OCI-LY1 (cell line): ENCODE measurements at regions not wholly inside any gene's neighbourhood (a gene's known extent, or its start where the extent isn't known, plus 50 kb on each side); places are given as distances from the start of the nearest gene placed in this dataset.

Experiments
- H2AFZ ChIP-seq: fragments of 200-600 bp; sonication (generic), shearing (Covaris generic); 2 replicates; pipeline ENCODE4 v1.6.0; 2014; ENCODE audit warnings: antibody characterized with exemption, mild to moderate bottlenecking, low read length
- H3F3A ChIP-seq: fragments of 200-600 bp; sonication (generic), shearing (Covaris generic); 2 replicates; pipeline ENCODE4 v1.6.0; 2014; ENCODE audit warnings: mild to moderate bottlenecking, antibody characterized with exemption, low read length, moderate library complexity; ENCODE audit not compliant: insufficient read depth
- H3K27ac ChIP-seq: fragments of 200-600 bp; sonication (generic); 2 replicates; pipeline ENCODE4 v1.5.1; 2014; ENCODE audit warnings: low read length, mixed run types, mild to moderate bottlenecking, low read depth; ENCODE audit not compliant: poor library complexity, severe bottlenecking
- H3K27me3 ChIP-seq: fragments of 200-600 bp; sonication (generic); 2 replicates; pipeline ENCODE4 v1.6.0; 2014; ENCODE audit warnings: antibody characterized with exemption, mild to moderate bottlenecking, low read length, moderate library complexity; ENCODE audit not compliant: insufficient read depth
- H3K36me3 ChIP-seq: fragments of 200-600 bp; sonication (generic); 2 replicates; pipeline ENCODE4 v1.6.1; 2014; ENCODE audit warnings: mild to moderate bottlenecking, antibody characterized with exemption, low read length, moderate library complexity, mixed read lengths; ENCODE audit not compliant: insufficient read depth
- H3K4me1 ChIP-seq: fragments of 200-600 bp; sonication (generic); 2 replicates; pipeline ENCODE4 v1.5.1; 2014; ENCODE audit warnings: mild to moderate bottlenecking, low read length, moderate library complexity; ENCODE audit not compliant: insufficient read depth, severe bottlenecking
- H3K4me2 ChIP-seq: fragments of 200-600 bp; sonication (generic), shearing (Covaris generic); 2 replicates; pipeline ENCODE4 v1.6.1; 2014; ENCODE audit warnings: low read length
- H3K4me3 ChIP-seq: fragments of 200-600 bp; sonication (generic); 2 replicates; pipeline ENCODE4 v1.5.1; 2014; ENCODE audit warnings: low read length, low read depth, mild to moderate bottlenecking, mixed read lengths; ENCODE audit not compliant: poor library complexity, severe bottlenecking
- H3K79me2 ChIP-seq: fragments of 200-600 bp; shearing (Covaris generic); 2 replicates; pipeline ENCODE4 v1.6.1; 2016; ENCODE audit warnings: mixed run types, low read length, mixed read lengths; ENCODE audit not compliant: insufficient read depth
- H3K9ac ChIP-seq: fragments of 200-600 bp; sonication (generic), shearing (Covaris generic); 2 replicates; pipeline ENCODE4 v1.6.1; 2014; ENCODE audit warnings: mild to moderate bottlenecking, low read length, mixed read lengths
- H3K9me2 ChIP-seq: fragments of 200-600 bp; sonication (generic), shearing (Covaris generic); 2 replicates; pipeline ENCODE4 v1.6.1; 2014; ENCODE audit warnings: low read depth, mild to moderate bottlenecking, low read length, mixed read lengths
- H3K9me3 ChIP-seq: fragments of 200-600 bp; shearing (Covaris generic); 2 replicates; pipeline ENCODE4 v1.6.1; 2014; ENCODE audit warnings: low read length, mixed read lengths
- H4K20me1 ChIP-seq: fragments of 200-600 bp; sonication (generic), shearing (Covaris generic); 2 replicates; pipeline ENCODE4 v1.6.0; 2016; ENCODE audit warnings: mild to moderate bottlenecking, low read length; ENCODE audit not compliant: insufficient read depth
- EZH2 ChIP-seq: fragments of 200-600 bp; sonication (generic), shearing (Covaris generic); IDR thresholded peaks from 2 replicates; pipeline ENCODE4 v1.8.0; 2017; ENCODE audit warnings: borderline replicate concordance, mixed run types, mild to moderate bottlenecking, antibody characterized with exemption, low read length, moderate library complexity, mixed read lengths
- TF ChIP-seq, protein P1 (sequence below): fragments of 200-600 bp; sonication (generic), shearing (Covaris generic); IDR thresholded peaks from 2 replicates; pipeline ENCODE4 v1.5.1; 2017; ENCODE audit warnings: mild to moderate bottlenecking, antibody characterized with exemption, low read length, moderate library complexity, mixed read lengths

- TF ChIP-seq, protein P1, sequence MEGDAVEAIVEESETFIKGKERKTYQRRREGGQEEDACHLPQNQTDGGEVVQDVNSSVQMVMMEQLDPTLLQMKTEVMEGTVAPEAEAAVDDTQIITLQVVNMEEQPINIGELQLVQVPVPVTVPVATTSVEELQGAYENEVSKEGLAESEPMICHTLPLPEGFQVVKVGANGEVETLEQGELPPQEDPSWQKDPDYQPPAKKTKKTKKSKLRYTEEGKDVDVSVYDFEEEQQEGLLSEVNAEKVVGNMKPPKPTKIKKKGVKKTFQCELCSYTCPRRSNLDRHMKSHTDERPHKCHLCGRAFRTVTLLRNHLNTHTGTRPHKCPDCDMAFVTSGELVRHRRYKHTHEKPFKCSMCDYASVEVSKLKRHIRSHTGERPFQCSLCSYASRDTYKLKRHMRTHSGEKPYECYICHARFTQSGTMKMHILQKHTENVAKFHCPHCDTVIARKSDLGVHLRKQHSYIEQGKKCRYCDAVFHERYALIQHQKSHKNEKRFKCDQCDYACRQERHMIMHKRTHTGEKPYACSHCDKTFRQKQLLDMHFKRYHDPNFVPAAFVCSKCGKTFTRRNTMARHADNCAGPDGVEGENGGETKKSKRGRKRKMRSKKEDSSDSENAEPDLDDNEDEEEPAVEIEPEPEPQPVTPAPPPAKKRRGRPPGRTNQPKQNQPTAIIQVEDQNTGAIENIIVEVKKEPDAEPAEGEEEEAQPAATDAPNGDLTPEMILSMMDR = no peak
- no peak for TF ChIP-seq EZH2
- Histone ChIP-seq H4K20me1 (no peaks in the 10 kb centered on the region), H3K27me3 (no peaks in the 10 kb centered on the region), H3K27ac (no peak overlapping the region), H3K9me2 (no peaks in the 10 kb centered on the region), H3K4me2 (no peak overlapping the region), H3K4me1 (no peaks in the 10 kb centered on the region), H3K79me2 (no peaks in the 10 kb centered on the region), H2AFZ (no peak overlapping the region), H3K9me3 (no peaks in the 10 kb centered on the region), H3K4me3 (no peak overlapping the region), H3F3A (no peaks in the 10 kb centered on the region), H3K9ac (no peak overlapping the region), H3K36me3 (no peaks in the 10 kb centered on the region)
Measured at GRCh38 chr15:96424674-96425073, 94.2 kb downstream of the NR2F2 start.

DNA sequence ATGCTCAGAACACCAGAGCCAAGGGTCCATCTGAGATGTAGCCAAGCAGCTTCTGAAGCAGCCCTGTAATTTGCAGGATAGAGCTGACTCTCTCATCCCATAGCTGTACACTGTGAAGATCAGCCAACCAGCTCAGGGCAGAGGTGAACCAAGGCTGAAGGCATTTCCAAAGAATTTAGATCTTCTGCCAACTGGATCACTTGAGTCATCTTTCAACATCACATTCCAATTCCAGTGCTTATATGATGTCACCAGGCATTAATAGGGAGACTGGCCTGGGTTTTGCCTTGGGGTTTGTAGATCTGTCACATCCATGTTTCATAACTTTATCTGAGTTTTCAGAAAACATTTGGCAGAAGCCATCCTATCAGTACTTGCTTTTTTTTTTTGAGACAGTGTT lies 98.2 kb downstream of the NR2F2 start:
- Histone ChIP-seq H2AFZ (no peak overlapping the region), H3K9me2 (no peaks in the 10 kb centered on the region), H3K27me3 (no peaks in the 10 kb centered on the region), H3F3A (no peaks in the 10 kb centered on the region), H3K4me3 (no peak overlapping the region), H3K27ac (no peak overlapping the region), H3K9ac (no peak overlapping the region), H3K36me3 (no peaks in the 10 kb centered on the region), H4K20me1 (no peaks in the 10 kb centered on the region), H3K4me1 (no peaks in the 10 kb centered on the region), H3K4me2 (no peak overlapping the region), H3K79me2 (no peaks in the 10 kb centered on the region), H3K9me3 (no peaks in the 10 kb centered on the region)
- TF ChIP-seq, protein P1 = no peak
- TF ChIP-seq EZH2 = no peak

- Histone ChIP-seq H3K4me3 (no peak overlapping the region), H3K9me2 (no peaks in the 10 kb centered on the region), H4K20me1 (no peaks in the 10 kb centered on the region), H3K79me2 (no peaks in the 10 kb centered on the region), H3K4me1 (no peaks in the 10 kb centered on the region), H3K27me3 (no peaks in the 10 kb centered on the region), H3F3A (no peaks in the 10 kb centered on the region), H3K9ac (no peak overlapping the region), H2AFZ (no peak overlapping the region), H3K27ac (no peak overlapping the region), H3K9me3 (no peaks in the 10 kb centered on the region), H3K36me3 (no peaks in the 10 kb centered on the region), H3K4me2 (no peak overlapping the region)
- TF ChIP-seq, protein P1 = no peak
- no peak for TF ChIP-seq EZH2
Measured at GRCh38 chr15:96431786-96432185, 101.3 kb downstream of the NR2F2 start.
